HCT116 (cell line): ENCODE measurements at regions not wholly inside any gene's neighbourhood (a gene's known extent, or its start where the extent isn't known, plus 50 kb on each side); places are given as distances from the start of the nearest gene placed in this dataset.

Source experiments
- ATAC-seq: fragments of 200-7000 bp; cut with Tn5 transposase; 2 replicates; pipeline ENCODE4 v1.9.1; 2020; ENCODE audit warnings: mild to moderate bottlenecking, moderate library complexity
- BruUV-seq: library from RNA; stranded (reverse); fragments of 400-500 nt; replicated peaks from 2 replicates; lab custom pipeline; 2021; lab: Mats Ljungman, UMichigan
- CTCF ChIA-PET: fragments of 300-600 bp; sonication (Branson Sonifier 250); formaldehyde crosslinking; loops from one replicate; lab custom pipeline; 2021; ENCODE audit warnings: antibody characterized with exemption; lab: Charles Lee
- POLR2A ChIA-PET: fragments of 300-600, 350-600 bp; sonication (Branson Sonifier 250); formaldehyde crosslinking; loops from one replicate; lab custom pipeline; 2021; ENCODE audit warnings: antibody characterized with exemption; lab: Charles Lee
- RAD21 ChIA-PET, 2 experiments: fragments of 300-600 bp; sonication (Branson Sonifier 250); formaldehyde crosslinking; loops; one replicate each; lab custom pipeline; 2023; ENCODE audit warnings: low total read pairs in 2 of 2; ENCODE audit not compliant: uncharacterized antibody in 2 of 2, unreplicated experiment in 2 of 2, low non-redundant PET in 1 of 2; lab: Charles Lee
- DNase-seq: peaks from one replicate; pipeline ENCODE4 v3.0.0-alpha.2; 2010; ENCODE audit warnings: low read depth, low spot score
- H2AFZ ChIP-seq: fragments of 200-600 bp; shearing (Covaris generic), sonication (generic); 2 replicates; pipeline ENCODE4 v1.6.1; 2017; ENCODE audit warnings: low read depth, mixed run types, mixed read lengths, antibody characterized with exemption, low read length; ENCODE audit not compliant: poor library complexity, severe bottlenecking
- H3K27ac ChIP-seq: 2 replicates; pipeline ENCODE4 v1.5.1; 2012; ENCODE audit warnings: low read depth, low read length
- H3K27me3 ChIP-seq: fragments of 200-600 bp; sonication (generic); 2 replicates; pipeline ENCODE4 v1.6.1; 2016; ENCODE audit warnings: mixed run types, low read length, mixed read lengths; ENCODE audit not compliant: insufficient read depth
- H3K36me3 ChIP-seq, 2 experiments: fragments of 200-500 bp in 1 of 2; fragments of 200-600 bp in 1 of 2; sonication (Bioruptor generic) in 1 of 2; sonication (generic) in 1 of 2; 2 replicates each; pipeline versions ENCODE4 v1.5.1 to v1.6.1; 2014 to 2016; ENCODE audit warnings: low read length in 2 of 2, inconsistent platforms in 1 of 2, mixed read lengths in 1 of 2, mixed run types in 1 of 2; ENCODE audit not compliant: insufficient read depth in 2 of 2, control insufficient read depth in 1 of 2
- H3K4me1 ChIP-seq, 2 experiments: fragments of 200-600 bp in 1 of 2; sonication (generic) in 1 of 2; 2 replicates each; pipeline versions ENCODE4 v1.5.1 to v1.6.1; 2012 to 2017; ENCODE audit warnings: low read length in 2 of 2, inconsistent platforms in 1 of 2, mild to moderate bottlenecking in 1 of 2, mixed read lengths in 1 of 2, mixed run types in 1 of 2, moderate library complexity in 1 of 2; ENCODE audit not compliant: insufficient read depth in 2 of 2, control insufficient read depth in 1 of 2
- H3K4me2 ChIP-seq: fragments of 200-600 bp; sonication (generic); 2 replicates; pipeline ENCODE4 v1.6.1; 2017; ENCODE audit warnings: mixed run types, low read length, mixed read lengths
- H3K4me3 ChIP-seq, 2 experiments: fragments of 200-600 bp in 1 of 2; sonication (generic) in 1 of 2; replicated peaks in 1 of 2; 2 replicates each; pipeline ENCODE4 v1.5.1; 2011 to 2016; ENCODE audit warnings: low read length in 2 of 2, control low read depth in 1 of 2, low read depth in 1 of 2, mild to moderate bottlenecking in 1 of 2, mixed read lengths in 1 of 2, mixed run types in 1 of 2
- H3K79me2 ChIP-seq: fragments of 200-600 bp; sonication (generic); 2 replicates; pipeline ENCODE4 v1.6.1; 2017; ENCODE audit warnings: mild to moderate bottlenecking, mixed run types, low read length, moderate library complexity, mixed read lengths; ENCODE audit not compliant: insufficient read depth
- H3K9ac ChIP-seq: fragments of 200-600 bp; sonication (generic); 2 replicates; pipeline ENCODE4 v1.6.1; 2016; ENCODE audit warnings: low read length, mixed read lengths
- H3K9me2 ChIP-seq: fragments of 200-600 bp; sonication (generic), shearing (Covaris generic); 2 replicates; pipeline ENCODE4 v1.6.1; 2017; ENCODE audit warnings: mixed run types, mild to moderate bottlenecking, moderate library complexity; ENCODE audit not compliant: insufficient read depth
- H3K9me3 ChIP-seq, 2 experiments: fragments of 200-500 bp in 1 of 2; fragments of 200-600 bp in 1 of 2; sonication (Bioruptor generic) in 1 of 2; sonication (generic) in 1 of 2; 2 replicates each; pipeline ENCODE4 v1.6.1; 2014 to 2017; ENCODE audit warnings: low read length in 2 of 2, mixed read lengths in 2 of 2, inconsistent platforms in 1 of 2, low read depth in 1 of 2, mild to moderate bottlenecking in 1 of 2, mixed run types in 1 of 2, moderate library complexity in 1 of 2; ENCODE audit not compliant: control insufficient read depth in 1 of 2, insufficient read depth in 1 of 2
- H4K20me1 ChIP-seq: fragments of 200-600 bp; sonication (generic), shearing (Covaris generic); 2 replicates; pipeline ENCODE4 v1.6.1; 2017; ENCODE audit warnings: mixed run types, mild to moderate bottlenecking, moderate library complexity; ENCODE audit not compliant: insufficient read depth
- CBX3 ChIP-seq: IDR thresholded peaks from 2 replicates; pipeline ENCODE4 v1.6.1; 2012; ENCODE audit warnings: low read depth
- CEBPB ChIP-seq: IDR thresholded peaks from 2 replicates; pipeline ENCODE4 v1.6.1; 2012; ENCODE audit warnings: low read depth
- ELF1 ChIP-seq: IDR thresholded peaks from 2 replicates; pipeline ENCODE4 v1.6.1; 2012; ENCODE audit warnings: low read depth, borderline replicate concordance
- MAX ChIP-seq: IDR thresholded peaks from 2 replicates; pipeline ENCODE4 v1.6.1; 2012
- RAD21 ChIP-seq: IDR thresholded peaks from 2 replicates; pipeline ENCODE4 v1.6.1; 2012; ENCODE audit warnings: low read depth, mild to moderate bottlenecking
- SIN3A ChIP-seq: IDR thresholded peaks from 2 replicates; pipeline ENCODE4 v1.6.1; 2012; ENCODE audit warnings: low read depth
- SP1 ChIP-seq: IDR thresholded peaks from 2 replicates; pipeline ENCODE4 v1.6.1; 2012; ENCODE audit warnings: low read depth
- YY1 ChIP-seq: IDR thresholded peaks from 2 replicates; pipeline ENCODE4 v1.6.1; 2011; ENCODE audit warnings: low read length, low read depth, moderate library complexity, mild to moderate bottlenecking; ENCODE audit not compliant: insufficient replicate concordance; ENCODE audit errors: extremely low read depth
- ZFX ChIP-seq: fragments of 450-650 bp; IDR thresholded peaks from 2 replicates; pipeline ENCODE4 v1.6.1; 2017
- ZNF274 ChIP-seq: fragments of 200-500 bp; sonication (Bioruptor generic); IDR thresholded peaks from 2 replicates; pipeline ENCODE4 v1.6.1; 2014; ENCODE audit warnings: mild to moderate bottlenecking, low read depth, low read length, inconsistent platforms
- intact Hi-C: fragments of 100-400 bp; cut with micrococcal nuclease; formaldehyde crosslinking; loops from 2 replicates; pipeline ENCODE4 v1.10.0; 2022

- no peak for DNase-seq
- RAD21 ChIA-PET: no interaction called here
- H3K27me3 ChIP-seq: no peaks in the 10 kb centered on the region
- POLR2A ChIA-PET: no interaction called here
- no peak for ATAC-seq
- H3K9me3 ChIP-seq: no peaks in the 10 kb centered on the region
- H4K20me1 ChIP-seq: no peaks in the 10 kb centered on the region
- no peak overlapping the region for H3K9ac ChIP-seq
- H3K4me2 ChIP-seq: no peak overlapping the region
- TF ChIP-seq ZNF274: no peak
- no peak overlapping the region for H3K27ac ChIP-seq
- no peak overlapping the region for H3K4me3 ChIP-seq
- no peaks in the 10 kb centered on the region for H3K36me3 ChIP-seq
- no peaks in the 10 kb centered on the region for H3K9me2 ChIP-seq
- no TSS peak for BruUV-seq
- H3K79me2 ChIP-seq: no peaks in the 10 kb centered on the region
- intact Hi-C loops: no loop called here
- H3K4me1 ChIP-seq: no peaks in the 10 kb centered on the region
- no peak overlapping the region for H2AFZ ChIP-seq
- CTCF ChIA-PET: no interaction called here
Measured at GRCh38 chr9:109975574-109976295, 195.7 kb downstream of the PALM2AKAP2 start.

- Histone ChIP-seq H3K4me3 (no peak overlapping the region), H3K9me3 (no peaks in the 10 kb centered on the region), H2AFZ (no peak overlapping the region), H4K20me1 (no peaks in the 10 kb centered on the region), H3K79me2 (no peaks in the 10 kb centered on the region), H3K27ac (no peak overlapping the region), H3K4me2 (no peak overlapping the region), H3K9ac (no peak overlapping the region), H3K9me2 (no peaks in the 10 kb centered on the region), H3K4me1 (no peaks in the 10 kb centered on the region), H3K36me3 (no peaks in the 10 kb centered on the region), H3K27me3 (no peaks in the 10 kb centered on the region)
- RAD21 ChIA-PET: no interaction called here
- intact Hi-C loops: no loop called here
- CTCF ChIA-PET: no interaction called here
- no TSS peak for BruUV-seq
- no peak for TF ChIP-seq MAX
- no peak for TF ChIP-seq RAD21
- TF ChIP-seq ELF1: no peak
- TF ChIP-seq CBX3: no peak
- TF ChIP-seq SIN3A: no peak
- no peak for TF ChIP-seq SP1
- no peak for TF ChIP-seq YY1
- TF ChIP-seq CEBPB: no peak
- no peak for TF ChIP-seq ZFX
- no peak for ATAC-seq
- DNase-seq: no peak
- POLR2A ChIA-PET: no interaction called here
Measured at GRCh38 chr9:109976303-109976702, 196.3 kb downstream of the PALM2AKAP2 start.
